ENCODE measurements at regions not wholly inside any gene's neighbourhood (a gene's known extent, or its start where the extent isn't known, plus 50 kb on each side); places are given as distances from the start of the nearest gene placed in this dataset.
A peak's percentile ranks its signal among the peaks of the same experiment; 100 is the strongest.
"Not testable (repeated sequence)": the region's sequence is repeated elsewhere in the genome, so short reads cannot be mapped to it uniquely, and the experiment has no call there.

GRCh38 chr2:39487398-39488250 lies 50.5 kb upstream of the MAP4K3 start:
- no peak for DNase-seq (ENCODE audit: low spot score)

GRCh38 chr2:39488450-39488849 lies 51.4 kb upstream of the MAP4K3 start:
- peak; percentile 65 for DNase-seq (ENCODE audit: low spot score)

GRCh38 chr2:39490586-39490985 lies 53.5 kb upstream of the MAP4K3 start:
- no peak for DNase-seq (ENCODE audit: low spot score)

- DNase-seq (ENCODE audit: low spot score) = no peak
Measured at GRCh38 chr2:39491653-39492052, 54.6 kb upstream of the MAP4K3 start.

- DNase-seq (ENCODE audit: low spot score) = no peak
Measured at GRCh38 chr2:39492095-39492590, 55.1 kb upstream of the MAP4K3 start.

GRCh38 chr2:39492716-39493115 lies 55.6 kb upstream of the MAP4K3 start:
- DNase-seq (ENCODE audit: low spot score) = no peak

- no peak for DNase-seq (ENCODE audit: low spot score)
Measured at GRCh38 chr2:39494784-39495251, 57.7 kb upstream of the MAP4K3 start.

GRCh38 chr2:39497082-39497801 lies 60.2 kb upstream of the MAP4K3 start:
- no peak for DNase-seq (ENCODE audit: low spot score)

GRCh38 chr2:39498176-39498575 lies 61.1 kb upstream of the MAP4K3 start:
- DNase-seq (ENCODE audit: low spot score) = not testable (repeated sequence)

- DNase-seq (ENCODE audit: low spot score) = no peak
Measured at GRCh38 chr2:39498786-39499185, 61.7 kb upstream of the MAP4K3 start.

- DNase-seq (ENCODE audit: low spot score) = no peak
Measured at GRCh38 chr2:39499336-39499735, 62.3 kb upstream of the MAP4K3 start.

- DNase-seq (ENCODE audit: low spot score) = no peak
Measured at GRCh38 chr2:39501412-39501811, 64.3 kb upstream of the MAP4K3 start.

GRCh38 chr2:39503277-39503676 lies 66.2 kb upstream of the MAP4K3 start:
- no peak for DNase-seq (ENCODE audit: low spot score)

GRCh38 chr2:39504790-39505335 lies 67.8 kb upstream of the MAP4K3 start:
- DNase-seq (ENCODE audit: low spot score) = no peak

GRCh38 chr2:39506215-39506614 lies 69.1 kb upstream of the MAP4K3 start:
- DNase-seq (ENCODE audit: low spot score) = no peak

- no peak for DNase-seq (ENCODE audit: low spot score)
Measured at GRCh38 chr2:39508198-39508597, 71.1 kb upstream of the MAP4K3 start.

- no peak for DNase-seq (ENCODE audit: low spot score)
Measured at GRCh38 chr2:39510140-39510539, 73.1 kb upstream of the MAP4K3 start.

GRCh38 chr2:39511219-39511604 lies 74.1 kb upstream of the MAP4K3 start:
- peak; percentile 49 for DNase-seq (ENCODE audit: low spot score)

GRCh38 chr2:39511605-39512433 lies 74.7 kb upstream of the MAP4K3 start:
- no peak for DNase-seq (ENCODE audit: low spot score)

- peak; percentile 51 for DNase-seq (ENCODE audit: low spot score)
Measured at GRCh38 chr2:39512434-39512935, 75.4 kb upstream of the MAP4K3 start.

- DNase-seq (ENCODE audit: low spot score) = no peak
Measured at GRCh38 chr2:39512941-39513340, 75.9 kb upstream of the MAP4K3 start.
